Natural killer cell treated with Interleukin-12 subunit alpha and Interleukin-12 subunit beta and Interleukin-15 and Interleukin-18, amount 100 ng/mL, for 72 hours (primary cell): ENCODE measurements at regions not wholly inside any gene's neighbourhood (a gene's known extent, or its start where the extent isn't known, plus 50 kb on each side); places are given as distances from the start of the nearest gene placed in this dataset.
A peak's percentile ranks its signal among the peaks of the same experiment; 100 is the strongest.

ENCODE experiments used
- ATAC-seq, 2 donors: fragments of 150-1000 bp; cut with Tn5 transposase in 1 of 2; sonication (Bioruptor Pico), chemical (Tn5 transposase) in 1 of 2; 2 replicates each; pipeline ENCODE4 v1.10.0; 2021
- DNase-seq: peaks from one replicate; pipeline ENCODE4 v3.0.0; 2022; ENCODE audit warnings: low spot score
- H3K27ac Mint-ChIP-seq, 2 donors: 1 replicate in 1 of 2; 2 replicates in 1 of 2; pipeline ENCODE4 v1.8.0; 2022; ENCODE audit warnings: mixed read lengths in 2 of 2, mild to moderate bottlenecking in 1 of 2, moderate library complexity in 1 of 2
- H3K27me3 Mint-ChIP-seq, 2 donors: 1 replicate in 1 of 2; 2 replicates in 1 of 2; pipeline ENCODE4 v1.8.0; 2022; ENCODE audit warnings: mixed read lengths in 2 of 2
- H3K36me3 Mint-ChIP-seq: one replicate; pipeline ENCODE4 v1.8.0; 2022; ENCODE audit warnings: mixed read lengths
- H3K4me1 Mint-ChIP-seq, 2 donors: 1 replicate in 1 of 2; 2 replicates in 1 of 2; pipeline ENCODE4 v1.8.0; 2022; ENCODE audit warnings: low read depth in 2 of 2, mixed read lengths in 2 of 2, mild to moderate bottlenecking in 1 of 2
- H3K4me3 Mint-ChIP-seq: one replicate; pipeline ENCODE4 v1.8.0; 2022; ENCODE audit warnings: mixed read lengths
- H3K9me3 Mint-ChIP-seq: 2 replicates; pipeline ENCODE4 v1.8.0; 2022; ENCODE audit warnings: mixed read lengths

GRCh38 chr13:44107357-44108121, 227.8 kb downstream of the LACC1 start:
- Mint-ChIP-seq H3K9me3 (peaks cover 3% of the 10 kb centered on the region), H3K36me3 (no peaks in the 10 kb centered on the region), H3K27ac (no peak overlapping the region), H3K27me3 (no peaks in the 10 kb centered on the region), H3K4me1 (peaks cover 2 to 6% of the 10 kb centered on the region in 2 donors), H3K4me3 (no peak overlapping the region)
- no peak for ATAC-seq
- DNase-seq: no peak

GRCh38 chr13:44108331-44108858, 228.7 kb downstream of the LACC1 start:
- H3K9me3 Mint-ChIP-seq: no peaks in the 10 kb centered on the region

GRCh38 chr13:44110091-44110621, 230.5 kb downstream of the LACC1 start:
- DNase-seq: no peak
- no peaks in the 10 kb centered on the region for H3K27me3 Mint-ChIP-seq
- peaks cover 20 to 21% of the 10 kb centered on the region in 2 donors for H3K4me1 Mint-ChIP-seq
- no peaks in the 10 kb centered on the region for H3K9me3 Mint-ChIP-seq
- H3K4me3 Mint-ChIP-seq: no peak overlapping the region
- no peaks in the 10 kb centered on the region for H3K36me3 Mint-ChIP-seq
- no peak for ATAC-seq
- H3K27ac Mint-ChIP-seq: no peak overlapping the region

More at GRCh38 chr13:44108331-44108858, 228.7 kb downstream of the LACC1 start:
- H3K4me1 Mint-ChIP-seq: peaks cover 11 to 14% of the 10 kb centered on the region in 2 donors
- no peaks in the 10 kb centered on the region for H3K27me3 Mint-ChIP-seq
- no peak overlapping the region for H3K4me3 Mint-ChIP-seq
- H3K27ac Mint-ChIP-seq: no peak overlapping the region
- no peaks in the 10 kb centered on the region for H3K36me3 Mint-ChIP-seq
- ATAC-seq (peak in 1 of 2 donors; percentile 24), DNase-seq (no peak)

GRCh38 chr13:44111701-44112100, 232.0 kb downstream of the LACC1 start:
- Mint-ChIP-seq H3K9me3 (no peaks in the 10 kb centered on the region), H3K27ac (peak overlapping the region in 1 of 2 donors; percentile 84), H3K4me3 (no peak overlapping the region), H3K36me3 (no peaks in the 10 kb centered on the region), H3K27me3 (no peaks in the 10 kb centered on the region), H3K4me1 (peaks cover 36 to 37% of the 10 kb centered on the region in 2 donors)
- no peak for DNase-seq
- ATAC-seq: no peak

- DNase-seq: no peak
- peak overlapping the region; percentile 72 to 84 for H3K27ac Mint-ChIP-seq
- H3K4me1 Mint-ChIP-seq: peaks cover 45 to 46% of the 10 kb centered on the region in 2 donors
- no peaks in the 10 kb centered on the region for H3K27me3 Mint-ChIP-seq
- peak overlapping the region; percentile 72 for H3K4me3 Mint-ChIP-seq
- peak in 1 of 2 donors; percentile 39 for ATAC-seq
- no peaks in the 10 kb centered on the region for H3K36me3 Mint-ChIP-seq
- no peaks in the 10 kb centered on the region for H3K9me3 Mint-ChIP-seq
Observed at GRCh38 chr13:44112700-44113329, 233.1 kb downstream of the LACC1 start.

GRCh38 chr13:44116562-44117332, 237.0 kb downstream of the LACC1 start:
- Mint-ChIP-seq H3K27me3 (no peaks in the 10 kb centered on the region), H3K36me3 (no peaks in the 10 kb centered on the region), H3K27ac (peak overlapping the region; percentile 85 to 88), H3K4me3 (peak overlapping the region; percentile 76), H3K9me3 (no peaks in the 10 kb centered on the region), H3K4me1 (peaks cover 49 to 53% of the 10 kb centered on the region in 2 donors)
- ATAC-seq: peak; percentile 86 to 89
- no peak for DNase-seq

- Mint-ChIP-seq H3K4me1 (peaks cover 46 to 52% of the 10 kb centered on the region in 2 donors), H3K36me3 (no peaks in the 10 kb centered on the region), H3K4me3 (peak overlapping the region; percentile 13)
Observed at GRCh38 chr13:44117351-44117750, 237.6 kb downstream of the LACC1 start.

GRCh38 chr13:44117816-44118215, 238.1 kb downstream of the LACC1 start:
- Mint-ChIP-seq H3K9me3 (no peaks in the 10 kb centered on the region), H3K4me3 (peak overlapping the region; percentile 13)
- no peak for DNase-seq

More at GRCh38 chr13:44117351-44117750, 237.6 kb downstream of the LACC1 start:
- Mint-ChIP-seq H3K9me3 (no peaks in the 10 kb centered on the region), H3K27me3 (no peaks in the 10 kb centered on the region), H3K27ac (peak overlapping the region; percentile 85 to 88)
- DNase-seq (no peak), ATAC-seq (peak; percentile 80 to 89)

GRCh38 chr13:44118881-44119280, 239.2 kb downstream of the LACC1 start:
- DNase-seq (no peak), ATAC-seq (no peak)
- Mint-ChIP-seq H3K9me3 (peaks cover 3% of the 10 kb centered on the region), H3K27me3 (no peaks in the 10 kb centered on the region), H3K27ac (peak overlapping the region; percentile 85 to 88), H3K4me1 (peaks cover 35 to 39% of the 10 kb centered on the region in 2 donors), H3K4me3 (peak overlapping the region; percentile 10), H3K36me3 (peaks cover 9% of the 10 kb centered on the region)

More at GRCh38 chr13:44117816-44118215, 238.1 kb downstream of the LACC1 start:
- Mint-ChIP-seq H3K36me3 (no peaks in the 10 kb centered on the region), H3K4me1 (peaks cover 42 to 48% of the 10 kb centered on the region in 2 donors), H3K27ac (peak overlapping the region; percentile 85 to 88), H3K27me3 (no peaks in the 10 kb centered on the region)
- ATAC-seq: no peak

- peaks cover 3% of the 10 kb centered on the region for H3K9me3 Mint-ChIP-seq
- no peaks in the 10 kb centered on the region for H3K27me3 Mint-ChIP-seq
- peaks cover 30 to 34% of the 10 kb centered on the region in 2 donors for H3K4me1 Mint-ChIP-seq
- no peak for DNase-seq
- peaks cover 16% of the 10 kb centered on the region for H3K36me3 Mint-ChIP-seq
- ATAC-seq: no peak
- H3K4me3 Mint-ChIP-seq: no peak overlapping the region
- H3K27ac Mint-ChIP-seq: no peak overlapping the region
Observed at GRCh38 chr13:44120043-44120442, 240.3 kb downstream of the LACC1 start.

- ATAC-seq (no peak), DNase-seq (no peak)
- H3K27me3 Mint-ChIP-seq: no peaks in the 10 kb centered on the region
- no peak overlapping the region for H3K27ac Mint-ChIP-seq
- H3K4me1 Mint-ChIP-seq: peaks cover 20 to 23% of the 10 kb centered on the region in 2 donors
- peaks cover 3% of the 10 kb centered on the region for H3K9me3 Mint-ChIP-seq
- H3K36me3 Mint-ChIP-seq: peaks cover 16% of the 10 kb centered on the region
- H3K4me3 Mint-ChIP-seq: no peak overlapping the region
Observed at GRCh38 chr13:44120849-44121755, 241.4 kb downstream of the LACC1 start.

GRCh38 chr13:44124352-44124751, 244.6 kb downstream of the LACC1 start:
- no peaks in the 10 kb centered on the region for H3K27me3 Mint-ChIP-seq

More at GRCh38 chr13:44124352-44124751, 244.6 kb downstream of the LACC1 start:
- H3K36me3 Mint-ChIP-seq: peaks cover 16% of the 10 kb centered on the region
- DNase-seq: no peak
- H3K4me3 Mint-ChIP-seq: no peak overlapping the region
- H3K4me1 Mint-ChIP-seq: no peaks in the 10 kb centered on the region
- peaks cover 3% of the 10 kb centered on the region for H3K9me3 Mint-ChIP-seq
- no peak overlapping the region for H3K27ac Mint-ChIP-seq
- no peak for ATAC-seq
